Gastrocnemius medialis (tissue), 4 donors: ENCODE measurements at regions not wholly inside any gene's neighbourhood (a gene's known extent, or its start where the extent isn't known, plus 50 kb on each side); places are given as distances from the start of the nearest gene placed in this dataset.

ENCODE experiments used
- CTCF ChIP-seq, 5 experiments: fragments of 450-650 bp in 3 of 5; fragments of 200-600 bp in 2 of 5; sonication (generic) in 2 of 5; IDR thresholded peaks in 4 of 5; conservative IDR thresholded peaks in 1 of 5; 1 replicate in 4 of 5; 2 replicates in 1 of 5; pipeline ENCODE4 v1.5.1; 2016 to 2019; ENCODE audit warnings: antibody characterized with exemption in 5 of 5, mild to moderate bottlenecking in 3 of 5, moderate library complexity in 3 of 5
- POLR2A ChIP-seq, 2 donors: fragments of 450-650 bp; IDR thresholded peaks; one replicate each; pipeline ENCODE4 v1.6.1; 2017; ENCODE audit warnings: antibody characterized with exemption in 2 of 2, mild to moderate bottlenecking in 2 of 2, moderate library complexity in 2 of 2

- no peak for TF ChIP-seq CTCF (IDR thresholded peaks at IDR 0.05 in 4 of 5, conservative IDR thresholded peaks at IDR 0.05 in 1 of 5)
- no peak for TF ChIP-seq POLR2A (IDR thresholded peaks at IDR 0.05)
Observed at GRCh38 chr10:46175831-46176230, 111.0 kb upstream of the ANTXRL start.
